Posterior vena cava (tissue), 2 donors: ENCODE measurements at regions not wholly inside any gene's neighbourhood (a gene's known extent, or its start where the extent isn't known, plus 50 kb on each side); places are given as distances from the start of the nearest gene placed in this dataset.
"Not testable (repeated sequence)": the region's sequence is repeated elsewhere in the genome, so short reads cannot be mapped to it uniquely, and the experiment has no call there.

Experiments
- DNase-seq: peaks from one replicate; pipeline ENCODE4 v3.0.0-alpha.2; 2020; ENCODE audit warnings: low spot score
- intact Hi-C, 2 donors: fragments of 100-400 bp; cut with DNase I; formaldehyde crosslinking; loops; one replicate each; pipeline versions ENCODE4 v1.14.1 to v1.14.2; 2022 to 2023
- donor health status: DM: yes; HTN: yes; CAD: no.
- donor health status: DM: yes; HTN: yes; CAD: no.

DNA sequence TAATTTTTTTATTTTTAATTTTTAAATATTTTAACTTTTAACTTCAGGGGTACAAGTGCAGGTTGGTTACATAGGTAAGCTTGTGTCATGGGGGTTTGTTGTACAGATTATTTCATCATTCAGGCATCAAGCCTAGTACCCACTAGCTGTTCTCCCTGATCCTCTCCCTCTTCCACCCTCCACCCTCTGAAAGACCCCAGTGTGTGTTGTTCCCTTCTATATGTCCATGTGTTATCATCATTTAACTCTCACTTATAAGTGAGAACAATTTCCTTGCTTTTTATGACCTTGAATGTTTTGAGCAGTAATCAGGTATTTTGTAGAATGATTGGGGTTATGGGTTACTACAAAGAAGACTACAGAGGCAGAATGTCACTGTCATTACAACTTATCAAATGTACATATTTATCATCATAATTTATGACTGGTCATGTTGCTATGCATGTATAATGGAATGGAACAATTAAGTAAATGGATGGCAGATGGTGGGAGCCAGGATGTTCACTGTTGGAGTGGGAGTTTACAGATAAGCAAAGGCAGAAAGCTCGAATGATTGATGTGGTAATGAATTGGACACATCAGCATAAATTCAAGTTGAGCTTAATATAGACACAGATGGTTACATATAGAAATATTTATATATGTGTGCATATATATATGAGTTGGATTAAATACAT lies 563.8 kb upstream of the ROBO1 start:
- DNase-seq, result no peak
- intact Hi-C loops, result no loop called here

DNA sequence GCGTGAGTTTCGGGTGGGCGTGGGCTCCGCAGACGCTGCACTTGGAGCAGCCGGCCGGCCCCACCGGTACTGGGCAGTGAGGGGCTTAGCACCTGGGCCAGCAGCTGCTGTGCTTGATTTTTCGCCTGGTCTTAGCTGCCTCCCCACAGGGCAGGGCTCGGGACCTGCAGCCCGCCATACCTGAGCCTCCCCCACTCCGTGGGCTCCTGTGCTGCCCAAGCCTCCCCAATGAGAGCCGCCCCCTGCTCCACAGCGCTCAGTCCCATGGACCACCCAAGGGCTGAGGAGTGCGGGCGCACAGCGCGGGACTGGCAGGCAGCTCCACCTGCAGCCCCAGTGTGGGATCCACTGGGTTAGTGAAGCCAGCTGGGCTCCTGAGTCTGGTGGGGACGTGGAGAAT lies 546.7 kb upstream of the ROBO1 start:
- intact Hi-C loops, DNase-seq: not testable (repeated sequence)

DNA sequence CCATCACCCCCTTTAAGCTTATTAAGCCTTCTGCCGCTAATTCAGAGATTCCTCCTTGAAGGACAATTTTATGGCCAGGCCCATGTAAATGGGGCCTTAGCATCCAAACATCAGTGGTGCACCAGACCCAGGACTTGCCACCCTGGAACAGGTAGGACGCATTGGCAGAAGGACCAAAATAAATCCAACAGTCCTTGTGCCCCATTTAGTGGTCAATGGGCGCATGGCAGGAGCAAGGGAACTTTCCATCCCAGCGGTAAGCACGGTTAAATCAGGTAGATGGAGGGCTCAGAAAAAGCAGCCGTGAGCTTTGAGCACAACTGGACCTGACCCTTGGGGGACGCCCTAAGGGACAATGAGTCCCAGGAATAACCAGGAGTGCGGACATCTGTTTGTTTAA lies 540.8 kb upstream of the ROBO1 start:
- intact Hi-C loops, result no loop called here
- DNase-seq, result no peak

GRCh38 chr3:80307844-80308243 lies 540.0 kb upstream of the ROBO1 start:
- intact Hi-C loops, result no loop called here

GRCh38 chr3:80297720-80298119 lies 529.9 kb upstream of the ROBO1 start:
- no peak for DNase-seq
- intact Hi-C loops, result no loop called here

More at GRCh38 chr3:80307844-80308243, 540.0 kb upstream of the ROBO1 start:
- DNase-seq, result no peak

DNA sequence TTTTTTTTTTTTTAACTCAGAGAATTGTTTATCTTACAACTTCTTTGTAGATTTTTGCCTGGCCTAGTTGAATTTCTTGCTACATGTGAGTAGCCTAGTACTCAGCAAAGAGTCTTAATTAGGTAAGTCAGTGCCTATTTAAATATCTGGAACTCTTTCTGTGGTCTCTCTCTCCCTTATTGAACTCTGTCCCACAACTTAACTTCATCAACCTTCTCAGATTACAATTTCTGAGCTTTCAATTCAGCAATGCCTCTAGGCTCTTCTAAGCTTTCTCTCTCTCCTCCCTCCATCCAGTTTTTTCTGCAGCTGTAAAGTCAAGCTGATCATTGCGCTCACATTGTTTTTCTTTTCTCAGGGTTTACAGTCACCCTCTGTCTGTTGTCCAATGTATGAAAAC lies 517.6 kb upstream of the ROBO1 start:
- intact Hi-C loops, result no loop called here
- DNase-seq, result no peak

DNA sequence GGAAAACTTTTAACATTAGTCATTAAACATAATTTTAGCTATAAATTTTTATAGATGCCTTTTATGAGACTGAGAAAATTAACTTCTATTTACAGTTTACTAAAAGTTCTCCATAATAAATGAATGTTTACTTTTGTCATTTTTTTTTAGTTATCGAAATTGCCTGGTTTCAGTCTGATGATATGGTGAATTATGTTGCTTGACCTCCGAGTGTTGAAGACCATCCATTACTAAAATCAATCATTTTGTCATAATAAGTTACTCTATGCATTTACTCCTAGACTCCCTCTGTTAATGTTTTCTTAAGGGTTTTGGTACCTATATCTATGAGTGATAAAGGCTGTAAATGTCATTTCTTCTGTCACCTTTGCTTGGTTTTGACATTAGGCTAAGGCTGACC lies 516.0 kb upstream of the ROBO1 start:
- DNase-seq, result no peak
- intact Hi-C loops, result no loop called here

DNA sequence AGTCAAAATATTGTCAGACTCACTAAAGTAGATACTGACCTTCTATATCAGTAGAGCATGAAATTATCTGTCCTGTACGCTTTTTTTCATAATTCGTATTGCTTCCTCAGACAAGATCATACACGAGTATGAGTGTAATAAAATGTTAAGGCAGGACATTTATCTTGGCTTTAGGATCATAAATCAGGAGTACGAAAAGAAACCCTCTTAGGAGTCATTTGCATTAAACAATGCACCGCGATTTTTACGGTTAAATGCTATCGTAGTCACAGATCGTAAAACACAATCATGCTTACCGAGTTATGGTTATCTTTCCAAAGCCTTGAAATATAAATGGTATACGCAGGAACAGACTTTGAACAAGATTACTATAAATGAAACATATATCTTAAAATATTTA lies 510.3 kb upstream of the ROBO1 start:
- no peak for DNase-seq
- intact Hi-C loops, result no loop called here

DNA sequence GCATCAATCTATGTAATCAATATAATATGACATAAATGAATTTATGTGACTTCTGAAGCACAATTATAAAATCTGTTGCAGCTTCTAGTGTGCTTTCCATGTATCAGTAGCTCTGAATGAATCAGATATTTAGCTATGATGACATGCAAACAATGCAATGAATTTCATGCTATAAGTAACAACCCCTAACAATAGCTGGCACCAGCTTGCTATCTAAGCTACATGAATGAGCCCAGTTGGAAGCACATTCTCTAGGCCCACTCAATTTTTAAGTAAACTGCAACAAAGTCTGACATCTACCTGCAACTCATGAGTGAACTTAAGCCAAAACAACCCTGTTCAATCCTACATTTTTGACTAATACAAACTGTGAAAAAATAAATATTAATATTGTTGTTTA lies 507.3 kb upstream of the ROBO1 start:
- no peak for DNase-seq
- intact Hi-C loops, result no loop called here

DNA sequence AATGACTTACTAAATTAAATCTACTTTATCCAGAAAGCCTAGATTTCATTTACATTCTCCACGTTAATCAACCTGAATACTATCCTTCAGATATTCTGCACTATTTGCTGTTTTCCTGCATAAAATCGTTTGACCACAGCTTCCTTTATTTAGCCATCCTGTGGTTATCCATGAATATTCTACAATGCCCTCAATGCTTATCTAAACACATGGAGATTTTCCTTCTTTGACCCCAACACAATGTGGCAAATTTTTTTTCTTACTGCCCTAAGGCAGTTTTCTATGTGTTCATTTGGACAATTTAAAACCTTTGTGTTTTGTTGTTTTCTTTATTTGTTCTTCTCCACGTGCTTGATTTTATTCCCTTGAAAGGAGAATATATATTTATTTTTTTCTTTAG lies 495.5 kb upstream of the ROBO1 start:
- intact Hi-C loops, result no loop called here

GRCh38 chr3:80261082-80261481 lies 493.3 kb upstream of the ROBO1 start:
- DNase-seq, result no peak
- intact Hi-C loops, result no loop called here

More for the DNA sequence above, 495.5 kb upstream of the ROBO1 start:
- DNase-seq, result no peak

DNA sequence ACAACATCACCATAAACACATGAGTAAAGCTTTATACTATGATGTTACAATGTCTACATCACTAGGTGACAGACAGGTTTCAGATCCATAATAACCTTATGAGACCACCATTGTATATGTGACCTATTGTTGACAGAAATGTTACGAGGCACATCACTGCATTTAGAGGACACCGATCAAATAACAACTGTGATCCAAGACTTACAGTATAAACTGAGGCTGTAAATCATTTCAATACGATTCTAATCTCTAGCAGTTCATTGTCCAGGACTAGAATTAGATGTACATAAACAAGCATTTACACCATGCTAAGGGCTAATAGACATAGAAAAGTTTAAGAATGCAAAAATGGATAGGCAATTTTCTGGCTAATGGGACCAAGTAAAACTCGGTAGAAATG lies 491.9 kb upstream of the ROBO1 start:
- DNase-seq, result no peak
- intact Hi-C loops, result no loop called here

GRCh38 chr3:80252113-80252512 lies 484.3 kb upstream of the ROBO1 start:
- DNase-seq, result no peak
- intact Hi-C loops, result no loop called here

- intact Hi-C loops, result loop anchor here in 1 of 2 donors (5.0 kb wide), 1 partner anchor 515 kb away; no protein-coding TSS in a partner anchor
- no peak for DNase-seq
These were observed 480.0 kb upstream of the ROBO1 start for GRCh38 chr3:80247766-80248165.

DNA sequence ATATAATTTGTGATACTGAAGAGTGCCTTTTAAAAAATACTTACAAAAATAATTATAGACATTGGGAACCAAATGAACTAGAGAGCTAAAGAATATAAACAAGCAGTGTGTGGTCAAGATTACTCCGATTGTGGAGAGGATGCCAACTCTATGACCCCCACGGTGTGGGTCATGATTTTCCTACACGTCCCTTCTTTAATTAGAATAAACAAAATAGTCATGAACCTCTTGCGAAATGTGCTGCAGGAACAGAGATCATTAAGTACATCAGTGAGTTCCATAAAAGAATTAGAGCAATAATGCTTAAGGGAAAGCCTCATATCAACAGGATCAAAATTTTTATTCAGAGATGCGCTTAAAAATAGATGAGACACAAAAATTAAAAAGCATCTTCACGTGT lies 476.6 kb upstream of the ROBO1 start:
- intact Hi-C loops, result no loop called here

DNA sequence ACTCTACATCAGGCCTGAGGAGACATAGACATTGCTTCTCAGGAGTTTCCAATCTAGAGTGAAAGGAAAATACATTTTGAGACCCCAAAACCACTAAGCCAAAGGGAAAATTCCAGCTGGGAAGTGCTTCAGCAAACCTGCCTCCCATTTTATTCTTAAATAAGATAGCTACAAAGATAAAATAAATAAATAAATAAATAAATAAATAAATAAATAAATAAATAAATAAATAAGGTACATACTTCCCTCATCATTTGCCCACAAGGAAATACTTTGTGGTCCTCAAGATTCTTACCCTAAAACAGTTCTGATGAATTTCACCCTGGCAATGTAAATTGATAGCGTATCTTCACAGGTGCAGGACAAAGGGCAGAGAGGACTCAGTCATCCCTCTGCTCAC lies 474.0 kb upstream of the ROBO1 start:
- no peak for DNase-seq
- intact Hi-C loops, result no loop called here

More for the DNA sequence above, 476.6 kb upstream of the ROBO1 start:
- no peak for DNase-seq

- intact Hi-C loops, result no loop called here
These were observed 471.5 kb upstream of the ROBO1 start for GRCh38 chr3:80239301-80239700.

GRCh38 chr3:80238606-80239005 lies 470.8 kb upstream of the ROBO1 start:
- no peak for DNase-seq
- intact Hi-C loops, result no loop called here

More at GRCh38 chr3:80239301-80239700, 471.5 kb upstream of the ROBO1 start:
- no peak for DNase-seq

DNA sequence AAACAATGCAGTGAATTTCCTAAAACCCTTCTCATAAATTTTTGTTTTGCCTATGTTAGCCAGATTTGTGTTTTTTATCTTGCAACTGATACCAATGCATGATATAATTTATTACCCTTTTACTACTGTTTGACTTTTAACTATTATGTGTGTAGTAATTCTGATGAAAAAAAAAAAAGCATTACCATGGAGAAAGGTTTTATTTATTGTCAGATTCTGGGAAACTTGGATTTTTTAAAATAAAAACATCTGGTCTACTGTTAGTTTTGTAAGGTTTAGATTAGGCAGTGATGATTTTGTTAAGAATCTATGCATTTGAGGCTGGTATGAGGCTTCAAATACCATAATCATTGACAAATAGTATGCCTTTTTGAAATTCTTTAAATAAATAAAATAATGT lies 470.4 kb upstream of the ROBO1 start:
- intact Hi-C loops, result no loop called here
- DNase-seq, result no peak

DNA sequence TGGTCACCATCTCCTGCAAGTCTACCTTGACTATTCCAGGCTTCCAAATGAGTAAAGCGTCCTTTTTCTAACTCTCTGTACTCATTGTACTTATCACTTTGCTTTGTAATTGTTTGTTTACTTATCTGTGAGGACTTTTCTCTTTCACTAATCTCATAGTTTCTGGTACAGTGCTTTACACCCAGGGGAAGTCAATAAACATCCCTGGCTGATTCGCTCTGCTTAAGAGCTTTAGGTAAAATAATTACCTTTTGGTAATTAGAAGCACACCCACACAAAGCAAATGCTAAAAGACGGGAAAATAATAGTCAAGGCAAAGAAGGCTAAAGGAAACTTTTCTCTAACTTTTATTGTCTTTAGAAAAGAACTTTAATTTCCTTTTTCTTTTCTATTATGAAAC lies 466.9 kb upstream of the ROBO1 start:
- no peak for DNase-seq
- intact Hi-C loops, result no loop called here

- DNase-seq, result no peak
- intact Hi-C loops, result no loop called here
These were observed 465.8 kb upstream of the ROBO1 start for GRCh38 chr3:80233576-80233975.

DNA sequence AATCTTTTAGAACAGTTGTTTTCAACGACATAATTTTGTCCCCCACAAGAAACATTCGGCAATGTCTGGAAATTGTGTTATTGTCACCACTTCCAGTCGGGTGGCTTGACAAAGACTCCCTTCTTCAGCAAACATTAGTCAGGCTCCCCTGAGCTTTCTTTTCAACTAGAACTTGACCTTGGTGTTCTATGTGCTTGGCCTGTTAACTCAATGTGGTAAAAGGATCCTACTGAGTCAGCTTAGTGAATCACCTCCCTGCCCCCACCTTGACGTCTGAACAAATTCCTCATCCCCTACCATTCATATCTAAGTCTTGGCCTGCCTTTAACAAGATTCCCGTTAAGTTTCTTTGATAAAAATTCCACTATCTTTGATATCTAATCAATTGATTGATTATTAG lies 465.0 kb upstream of the ROBO1 start:
- intact Hi-C loops, result no loop called here
- no peak for DNase-seq
